Tibial nerve (tissue), 4 donors: ENCODE measurements at regions not wholly inside any gene's neighbourhood (a gene's known extent, or its start where the extent isn't known, plus 50 kb on each side); places are given as distances from the start of the nearest gene placed in this dataset.

ENCODE experiments used
- EP300 ChIP-seq, 2 donors: sonication (generic); formaldehyde crosslinking; IDR thresholded peaks; one replicate each; pipeline ENCODE4 v1.6.1; 2017; ENCODE audit warnings: antibody characterized with exemption in 2 of 2, mild to moderate bottlenecking in 1 of 2
- POLR2A ChIP-seq, 2 donors: fragments of 450-650 bp; IDR thresholded peaks; one replicate each; pipeline ENCODE4 v1.6.1; 2017; ENCODE audit warnings: antibody characterized with exemption in 2 of 2, mild to moderate bottlenecking in 2 of 2, moderate library complexity in 2 of 2
- TF ChIP-seq, protein P1 (sequence below), 5 experiments: fragments of 200-600 bp in 3 of 5; fragments of 450-650 bp in 2 of 5; sonication (generic) in 3 of 5; IDR thresholded peaks; one replicate each; pipeline ENCODE4 v1.5.1; 2016 to 2019; ENCODE audit warnings: antibody characterized with exemption in 5 of 5, mild to moderate bottlenecking in 3 of 5, moderate library complexity in 2 of 5

DNA sequence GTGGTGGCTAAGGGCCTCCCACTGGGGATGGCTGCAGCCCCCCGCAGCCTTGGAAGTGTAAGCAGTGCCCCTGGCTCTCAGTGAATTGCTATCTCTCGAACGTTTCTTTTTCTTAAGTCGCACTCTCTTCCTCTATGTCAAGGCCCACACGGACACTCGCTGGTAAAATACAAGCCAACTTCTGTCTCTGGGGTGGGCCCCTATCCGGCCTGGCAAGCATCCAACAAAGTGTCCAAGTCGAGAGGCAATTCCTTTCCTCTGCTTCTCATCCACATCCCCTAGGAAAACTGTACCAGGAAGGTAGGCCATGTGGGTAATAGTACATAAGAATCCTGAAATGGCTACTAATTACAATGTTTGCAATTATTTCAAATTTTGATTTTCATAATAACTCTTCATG lies 194.9 kb upstream of the MGMT start:
- TF ChIP-seq, protein P1, sequence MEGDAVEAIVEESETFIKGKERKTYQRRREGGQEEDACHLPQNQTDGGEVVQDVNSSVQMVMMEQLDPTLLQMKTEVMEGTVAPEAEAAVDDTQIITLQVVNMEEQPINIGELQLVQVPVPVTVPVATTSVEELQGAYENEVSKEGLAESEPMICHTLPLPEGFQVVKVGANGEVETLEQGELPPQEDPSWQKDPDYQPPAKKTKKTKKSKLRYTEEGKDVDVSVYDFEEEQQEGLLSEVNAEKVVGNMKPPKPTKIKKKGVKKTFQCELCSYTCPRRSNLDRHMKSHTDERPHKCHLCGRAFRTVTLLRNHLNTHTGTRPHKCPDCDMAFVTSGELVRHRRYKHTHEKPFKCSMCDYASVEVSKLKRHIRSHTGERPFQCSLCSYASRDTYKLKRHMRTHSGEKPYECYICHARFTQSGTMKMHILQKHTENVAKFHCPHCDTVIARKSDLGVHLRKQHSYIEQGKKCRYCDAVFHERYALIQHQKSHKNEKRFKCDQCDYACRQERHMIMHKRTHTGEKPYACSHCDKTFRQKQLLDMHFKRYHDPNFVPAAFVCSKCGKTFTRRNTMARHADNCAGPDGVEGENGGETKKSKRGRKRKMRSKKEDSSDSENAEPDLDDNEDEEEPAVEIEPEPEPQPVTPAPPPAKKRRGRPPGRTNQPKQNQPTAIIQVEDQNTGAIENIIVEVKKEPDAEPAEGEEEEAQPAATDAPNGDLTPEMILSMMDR (IDR thresholded peaks at IDR 0.05) = no peak
- no peak for TF ChIP-seq POLR2A (IDR thresholded peaks at IDR 0.05)
- TF ChIP-seq EP300 (IDR thresholded peaks at IDR 0.05) = no peak
